ENCODE measurements at regions not wholly inside any gene's neighbourhood (a gene's known extent, or its start where the extent isn't known, plus 50 kb on each side); places are given as distances from the start of the nearest gene placed in this dataset.
"Not testable (repeated sequence)": the region's sequence is repeated elsewhere in the genome, so short reads cannot be mapped to it uniquely, and the experiment has no call there.

GRCh38 chr10:28906934-28907333 lies 229.6 kb downstream of the BAMBI start:
- DNase-seq (ENCODE audit: low read depth, low spot score), result no peak
- no peaks in the 10 kb centered on the region for H3K36me3 ChIP-seq (ENCODE audit: insufficient read depth, insufficient read length, low read length)
- H3K4me3 ChIP-seq (ENCODE audit: insufficient read length, low read depth), result no peak overlapping the region
- no peaks in the 10 kb centered on the region for H3K4me1 ChIP-seq (ENCODE audit: insufficient read depth, insufficient read length)
- TF ChIP-seq YY1 (IDR thresholded peaks at IDR 0.05; ENCODE audit: insufficient read depth, insufficient read length) (no peak), ZNF274 (IDR thresholded peaks at IDR 0.05; ENCODE audit: low read depth, low read length) (no peak), SUZ12 (IDR thresholded peaks at IDR 0.05; ENCODE audit: extremely low read depth, insufficient read depth, insufficient read length) (no peak)
- no peaks in the 10 kb centered on the region for H3K9me3 ChIP-seq (ENCODE audit: insufficient read depth, low read length)
- H3K9ac ChIP-seq (ENCODE audit: insufficient read length, low read depth), result no peak overlapping the region
- H3K27me3 ChIP-seq (ENCODE audit: insufficient read depth, insufficient read length), result no peaks in the 10 kb centered on the region

- Histone ChIP-seq H3K9me3 (ENCODE audit: insufficient read depth, low read length) (no peaks in the 10 kb centered on the region), H3K4me1 (ENCODE audit: insufficient read depth, insufficient read length) (no peaks in the 10 kb centered on the region), H3K27me3 (ENCODE audit: insufficient read depth, insufficient read length) (no peaks in the 10 kb centered on the region), H3K36me3 (ENCODE audit: insufficient read depth, insufficient read length, low read length) (no peaks in the 10 kb centered on the region), H3K9ac (ENCODE audit: insufficient read length, low read depth) (no peak overlapping the region), H3K4me3 (ENCODE audit: insufficient read length, low read depth) (no peak overlapping the region)
- no peak for DNase-seq (ENCODE audit: low read depth, low spot score)
- no peak for TF ChIP-seq ZNF274 (IDR thresholded peaks at IDR 0.05; ENCODE audit: low read depth, low read length)
- TF ChIP-seq YY1 (IDR thresholded peaks at IDR 0.05; ENCODE audit: insufficient read depth, insufficient read length), result no peak
- TF ChIP-seq SUZ12 (IDR thresholded peaks at IDR 0.05; ENCODE audit: extremely low read depth, insufficient read depth, insufficient read length), result no peak
Observed at GRCh38 chr10:28909875-28910274, 232.6 kb downstream of the BAMBI start.

GRCh38 chr10:28910956-28911355 lies 233.6 kb downstream of the BAMBI start:
- Histone ChIP-seq H3K36me3 (ENCODE audit: insufficient read depth, insufficient read length, low read length) (no peaks in the 10 kb centered on the region), H3K4me3 (ENCODE audit: insufficient read length, low read depth) (no peak overlapping the region), H3K9ac (ENCODE audit: insufficient read length, low read depth) (no peak overlapping the region), H3K27me3 (ENCODE audit: insufficient read depth, insufficient read length) (no peaks in the 10 kb centered on the region), H3K4me1 (ENCODE audit: insufficient read depth, insufficient read length) (no peaks in the 10 kb centered on the region), H3K9me3 (ENCODE audit: insufficient read depth, low read length) (no peaks in the 10 kb centered on the region)
- TF ChIP-seq ZNF274 (IDR thresholded peaks at IDR 0.05; ENCODE audit: low read depth, low read length) (no peak), SUZ12 (IDR thresholded peaks at IDR 0.05; ENCODE audit: extremely low read depth, insufficient read depth, insufficient read length) (no peak), YY1 (IDR thresholded peaks at IDR 0.05; ENCODE audit: insufficient read depth, insufficient read length) (no peak)
- no peak for DNase-seq (ENCODE audit: low read depth, low spot score)

GRCh38 chr10:28911511-28911910 lies 234.2 kb downstream of the BAMBI start:
- H3K27me3 ChIP-seq (ENCODE audit: insufficient read depth, insufficient read length); H3K4me3 ChIP-seq (ENCODE audit: insufficient read length, low read depth); H3K36me3 ChIP-seq (ENCODE audit: insufficient read depth, insufficient read length, low read length); H3K4me1 ChIP-seq (ENCODE audit: insufficient read depth, insufficient read length); DNase-seq (ENCODE audit: low read depth, low spot score); H3K9me3 ChIP-seq (ENCODE audit: insufficient read depth, low read length); H3K9ac ChIP-seq (ENCODE audit: insufficient read length, low read depth): not testable (repeated sequence)

- Histone ChIP-seq H3K9ac (ENCODE audit: insufficient read length, low read depth) (no peak overlapping the region), H3K4me3 (ENCODE audit: insufficient read length, low read depth) (no peak overlapping the region), H3K9me3 (ENCODE audit: insufficient read depth, low read length) (no peaks in the 10 kb centered on the region), H3K27me3 (ENCODE audit: insufficient read depth, insufficient read length) (no peaks in the 10 kb centered on the region), H3K4me1 (ENCODE audit: insufficient read depth, insufficient read length) (no peaks in the 10 kb centered on the region), H3K36me3 (ENCODE audit: insufficient read depth, insufficient read length, low read length) (no peaks in the 10 kb centered on the region)
- no peak for DNase-seq (ENCODE audit: low read depth, low spot score)
- TF ChIP-seq SUZ12 (IDR thresholded peaks at IDR 0.05; ENCODE audit: extremely low read depth, insufficient read depth, insufficient read length), result no peak
- TF ChIP-seq YY1 (IDR thresholded peaks at IDR 0.05; ENCODE audit: insufficient read depth, insufficient read length), result no peak
- no peak for TF ChIP-seq ZNF274 (IDR thresholded peaks at IDR 0.05; ENCODE audit: low read depth, low read length)
Observed at GRCh38 chr10:28912017-28912783, 234.9 kb downstream of the BAMBI start.

GRCh38 chr10:28913436-28914237 lies 236.3 kb downstream of the BAMBI start:
- no peaks in the 10 kb centered on the region for H3K36me3 ChIP-seq (ENCODE audit: insufficient read depth, insufficient read length, low read length)
- no peak for DNase-seq (ENCODE audit: low read depth, low spot score)
- H3K4me1 ChIP-seq (ENCODE audit: insufficient read depth, insufficient read length), result no peaks in the 10 kb centered on the region
- no peak for TF ChIP-seq SUZ12 (IDR thresholded peaks at IDR 0.05; ENCODE audit: extremely low read depth, insufficient read depth, insufficient read length)
- no peak overlapping the region for H3K9ac ChIP-seq (ENCODE audit: insufficient read length, low read depth)
- no peaks in the 10 kb centered on the region for H3K9me3 ChIP-seq (ENCODE audit: insufficient read depth, low read length)
- no peaks in the 10 kb centered on the region for H3K27me3 ChIP-seq (ENCODE audit: insufficient read depth, insufficient read length)
- no peak overlapping the region for H3K4me3 ChIP-seq (ENCODE audit: insufficient read length, low read depth)

GRCh38 chr10:28914701-28915100 lies 237.4 kb downstream of the BAMBI start:
- DNase-seq (ENCODE audit: low read depth, low spot score), result no peak
- H3K4me1 ChIP-seq (ENCODE audit: insufficient read depth, insufficient read length), result no peaks in the 10 kb centered on the region
- H3K9ac ChIP-seq (ENCODE audit: insufficient read length, low read depth), result no peak overlapping the region
- H3K9me3 ChIP-seq (ENCODE audit: insufficient read depth, low read length), result no peaks in the 10 kb centered on the region
- H3K27me3 ChIP-seq (ENCODE audit: insufficient read depth, insufficient read length), result no peaks in the 10 kb centered on the region
- no peak overlapping the region for H3K4me3 ChIP-seq (ENCODE audit: insufficient read length, low read depth)
- no peaks in the 10 kb centered on the region for H3K36me3 ChIP-seq (ENCODE audit: insufficient read depth, insufficient read length, low read length)
- TF ChIP-seq YY1 (IDR thresholded peaks at IDR 0.05; ENCODE audit: insufficient read depth, insufficient read length) (no peak), ZNF274 (IDR thresholded peaks at IDR 0.05; ENCODE audit: low read depth, low read length) (no peak), SUZ12 (IDR thresholded peaks at IDR 0.05; ENCODE audit: extremely low read depth, insufficient read depth, insufficient read length) (no peak)
